HUES64 (cell line): ENCODE measurements at regions not wholly inside any gene's neighbourhood (a gene's known extent, or its start where the extent isn't known, plus 50 kb on each side); places are given as distances from the start of the nearest gene placed in this dataset.

Source experiments
- H3K27ac ChIP-seq: 2 replicates; pipeline ENCODE4 v1.7.0; 2013; ENCODE audit warnings: low read depth, low read length, inconsistent platforms
- H3K27me3 ChIP-seq: 2 replicates; pipeline ENCODE4 v1.6.1; 2013; ENCODE audit warnings: mild to moderate bottlenecking, low read length; ENCODE audit not compliant: insufficient read depth
- H3K36me3 ChIP-seq: 2 replicates; pipeline ENCODE4 v1.6.1; 2013; ENCODE audit warnings: mild to moderate bottlenecking, low read length; ENCODE audit not compliant: insufficient read depth
- H3K4me1 ChIP-seq: 2 replicates; pipeline ENCODE4 v1.6.1; 2013; ENCODE audit warnings: mild to moderate bottlenecking, low read length, moderate library complexity; ENCODE audit not compliant: insufficient read depth
- H3K4me3 ChIP-seq: 2 replicates; pipeline ENCODE4 v1.5.1; 2013; ENCODE audit warnings: mild to moderate bottlenecking, low read length, moderate library complexity
- H3K9ac ChIP-seq: 2 replicates; pipeline ENCODE4 v1.6.1; 2013; ENCODE audit warnings: mild to moderate bottlenecking, low read depth, low read length
- H3K9me3 ChIP-seq: 2 replicates; pipeline ENCODE4 v1.6.1; 2013; ENCODE audit warnings: low read depth, low read length; ENCODE audit not compliant: insufficient read depth
- WGBS: fragments of 150-250, 120-280 bp; methylation state at CpG from one replicate; pipeline ENCODE4 v1.1.7; 2013; ENCODE audit warnings: missing lambda C conversion rate; 5-methylcytosine and 5-hydroxymethylcytosine counted together

GRCh38 chr4:123731035-123731434, 334.4 kb downstream of the SPRY1 start:
- 100% methylated on average over 1 of the region's 1 CpG for WGBS
- no peak overlapping the region for H3K9ac ChIP-seq
- no peaks in the 10 kb centered on the region for H3K36me3 ChIP-seq
- no peaks in the 10 kb centered on the region for H3K9me3 ChIP-seq
- H3K27me3 ChIP-seq, result no peaks in the 10 kb centered on the region
- no peaks in the 10 kb centered on the region for H3K4me1 ChIP-seq
- no peak overlapping the region for H3K27ac ChIP-seq
- no peak overlapping the region for H3K4me3 ChIP-seq

- H3K36me3 ChIP-seq, result no peaks in the 10 kb centered on the region
- H3K27ac ChIP-seq, result no peak overlapping the region
- H3K4me3 ChIP-seq, result no peak overlapping the region
- no peaks in the 10 kb centered on the region for H3K9me3 ChIP-seq
- H3K4me1 ChIP-seq, result peaks cover 5% of the 10 kb centered on the region; the same call in 1 of the 2 replicates
- WGBS, result 89% methylated on average over 1 of the region's 1 CpG
- H3K9ac ChIP-seq, result no peak overlapping the region
- no peaks in the 10 kb centered on the region for H3K27me3 ChIP-seq
Observed at GRCh38 chr4:123737156-123737555, 340.6 kb downstream of the SPRY1 start.

DNA sequence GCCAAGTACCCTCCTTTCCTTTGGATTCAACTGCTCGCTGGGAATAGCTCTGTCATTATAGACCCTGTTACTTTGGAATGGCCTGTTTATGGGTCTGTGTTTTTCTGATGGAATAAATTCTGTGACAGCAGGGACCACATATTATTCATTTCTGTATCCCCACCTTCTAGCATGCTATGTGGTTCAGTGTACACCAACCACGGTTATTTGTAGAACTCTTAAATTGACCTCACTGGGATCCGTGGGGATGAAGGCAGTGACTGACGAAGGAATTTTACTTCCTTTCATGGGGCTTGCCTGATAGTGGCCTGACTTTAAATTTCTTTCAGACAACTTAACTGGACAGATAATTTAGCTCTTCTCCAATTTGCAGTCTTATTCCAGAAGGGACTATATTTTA, 343.2 kb downstream of the SPRY1 start:
- Histone ChIP-seq H3K9me3 (no peaks in the 10 kb centered on the region), H3K9ac (no peak overlapping the region), H3K4me3 (no peak overlapping the region), H3K27ac (no peak overlapping the region), H3K4me1 (peaks cover 5% of the 10 kb centered on the region; the same call in 1 of the 2 replicates), H3K36me3 (no peaks in the 10 kb centered on the region), H3K27me3 (no peaks in the 10 kb centered on the region)
- 94% methylated on average over 4 of the region's 4 CpGs for WGBS

- WGBS, result 87% methylated on average over 2 of the region's 3 CpGs
- no peak overlapping the region for H3K9ac ChIP-seq
- no peaks in the 10 kb centered on the region for H3K36me3 ChIP-seq
- H3K27me3 ChIP-seq, result no peaks in the 10 kb centered on the region
- no peak overlapping the region for H3K27ac ChIP-seq
- no peak overlapping the region for H3K4me3 ChIP-seq
- H3K9me3 ChIP-seq, result no peaks in the 10 kb centered on the region
- H3K4me1 ChIP-seq, result peaks cover 9% of the 10 kb centered on the region; the same call in 1 of the 2 replicates
Observed at GRCh38 chr4:123740236-123740635, 343.6 kb downstream of the SPRY1 start.

DNA sequence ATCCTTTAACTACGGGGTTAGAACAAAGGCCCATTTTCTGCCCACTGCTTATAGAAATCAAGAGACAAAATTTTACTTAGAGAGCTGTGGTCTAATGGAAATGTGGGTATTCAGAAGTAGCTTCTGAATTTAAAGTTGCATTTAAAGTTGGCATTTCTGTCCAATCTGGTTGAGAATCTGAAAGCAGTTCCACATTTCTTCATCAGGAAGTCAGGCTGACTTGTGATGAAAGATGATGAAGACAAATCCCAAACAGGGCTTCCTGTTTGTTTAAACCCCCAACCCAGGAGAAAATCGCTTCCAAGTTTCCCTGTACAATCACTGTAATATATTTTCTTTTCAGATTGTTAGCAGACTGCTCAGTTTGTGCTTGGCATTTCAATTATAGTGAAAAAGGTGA, 345.3 kb downstream of the SPRY1 start:
- Histone ChIP-seq H3K9me3 (no peaks in the 10 kb centered on the region), H3K27ac (no peak overlapping the region), H3K27me3 (no peaks in the 10 kb centered on the region), H3K4me3 (no peak overlapping the region), H3K9ac (no peak overlapping the region), H3K36me3 (no peaks in the 10 kb centered on the region), H3K4me1 (peaks cover 9% of the 10 kb centered on the region; the same call in 1 of the 2 replicates)
- WGBS, result 88% methylated on average over 1 of the region's 2 CpGs

GRCh38 chr4:123743848-123744247, 347.3 kb downstream of the SPRY1 start:
- Histone ChIP-seq H3K27ac (no peak overlapping the region), H3K36me3 (no peaks in the 10 kb centered on the region)

GRCh38 chr4:123744664-123745290, 348.2 kb downstream of the SPRY1 start:
- Histone ChIP-seq H3K27me3 (no peaks in the 10 kb centered on the region), H3K9me3 (no peaks in the 10 kb centered on the region), H3K4me3 (no peak overlapping the region), H3K4me1 (peaks cover 12% of the 10 kb centered on the region), H3K27ac (no peak overlapping the region), H3K9ac (no peak overlapping the region), H3K36me3 (no peaks in the 10 kb centered on the region)
- WGBS, result 92% methylated on average over 8 of the region's 8 CpGs

More at GRCh38 chr4:123743848-123744247, 347.3 kb downstream of the SPRY1 start:
- Histone ChIP-seq H3K4me3 (no peak overlapping the region), H3K9ac (no peak overlapping the region), H3K27me3 (no peaks in the 10 kb centered on the region), H3K4me1 (peaks cover 9% of the 10 kb centered on the region; the same call in 1 of the 2 replicates), H3K9me3 (no peaks in the 10 kb centered on the region)

DNA sequence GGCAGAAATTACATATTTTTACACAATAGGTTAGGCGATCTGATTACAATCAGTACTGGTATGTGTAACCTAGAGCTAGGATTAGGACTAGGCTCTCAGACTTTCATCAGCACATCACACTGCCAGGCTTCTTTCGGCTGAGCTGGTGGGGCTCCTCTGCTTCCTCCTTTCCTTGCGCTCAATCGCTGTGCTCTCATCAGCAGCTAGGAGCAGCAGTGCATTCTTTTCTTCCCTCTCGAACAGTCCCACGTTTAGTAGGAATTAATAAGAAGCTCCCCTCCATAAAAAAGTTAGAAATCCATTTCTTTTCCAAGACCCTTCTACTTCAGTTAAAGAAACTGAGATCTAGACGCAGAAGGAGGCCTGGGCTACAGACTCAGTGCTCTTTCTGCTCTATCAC, 350.4 kb downstream of the SPRY1 start:
- Histone ChIP-seq H3K9ac (no peak overlapping the region), H3K27ac (no peak overlapping the region), H3K4me1 (peaks cover 14% of the 10 kb centered on the region), H3K9me3 (no peaks in the 10 kb centered on the region), H3K4me3 (no peak overlapping the region), H3K36me3 (no peaks in the 10 kb centered on the region), H3K27me3 (no peaks in the 10 kb centered on the region)
- WGBS, result 84% methylated on average over 7 of the region's 7 CpGs

- no peaks in the 10 kb centered on the region for H3K36me3 ChIP-seq
- H3K27ac ChIP-seq, result no peak overlapping the region
- H3K9ac ChIP-seq, result no peak overlapping the region
- H3K4me3 ChIP-seq, result no peak overlapping the region
- 100% methylated on average over 1 of the region's 3 CpGs for WGBS
- H3K4me1 ChIP-seq, result peaks cover 14% of the 10 kb centered on the region
- H3K27me3 ChIP-seq, result no peaks in the 10 kb centered on the region
- no peaks in the 10 kb centered on the region for H3K9me3 ChIP-seq
Observed at GRCh38 chr4:123748806-123749205, 352.2 kb downstream of the SPRY1 start.

DNA sequence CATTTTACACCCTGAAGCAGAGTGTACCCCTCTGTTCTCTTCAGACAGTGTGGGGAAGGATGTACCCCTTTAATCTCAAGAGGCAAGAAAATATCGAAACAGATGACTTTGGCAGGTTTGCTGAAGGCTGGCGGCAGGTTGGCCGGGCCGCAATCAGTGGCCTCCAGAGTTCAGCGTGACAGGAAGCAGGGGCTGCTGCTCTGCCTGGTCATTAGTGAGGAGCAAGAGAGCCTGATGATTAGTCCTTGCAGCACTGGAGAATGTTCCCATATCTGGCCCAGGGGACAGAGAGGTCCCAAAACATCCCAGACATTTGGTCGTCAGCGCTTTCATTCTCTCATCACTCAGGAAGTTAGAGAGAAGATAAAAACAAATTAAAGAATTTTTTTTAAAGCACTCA, 352.8 kb downstream of the SPRY1 start:
- 92% methylated on average over 7 of the region's 7 CpGs for WGBS

GRCh38 chr4:123750044-123750443, 353.4 kb downstream of the SPRY1 start:
- H3K9me3 ChIP-seq, result no peaks in the 10 kb centered on the region
- 33% methylated on average over 3 of the region's 3 CpGs for WGBS

More for the DNA sequence above, 352.8 kb downstream of the SPRY1 start:
- H3K9ac ChIP-seq, result no peak overlapping the region
- no peak overlapping the region for H3K4me3 ChIP-seq
- H3K27me3 ChIP-seq, result no peaks in the 10 kb centered on the region
- H3K36me3 ChIP-seq, result no peaks in the 10 kb centered on the region
- no peak overlapping the region for H3K27ac ChIP-seq
- H3K9me3 ChIP-seq, result no peaks in the 10 kb centered on the region
- peaks cover 14% of the 10 kb centered on the region for H3K4me1 ChIP-seq

DNA sequence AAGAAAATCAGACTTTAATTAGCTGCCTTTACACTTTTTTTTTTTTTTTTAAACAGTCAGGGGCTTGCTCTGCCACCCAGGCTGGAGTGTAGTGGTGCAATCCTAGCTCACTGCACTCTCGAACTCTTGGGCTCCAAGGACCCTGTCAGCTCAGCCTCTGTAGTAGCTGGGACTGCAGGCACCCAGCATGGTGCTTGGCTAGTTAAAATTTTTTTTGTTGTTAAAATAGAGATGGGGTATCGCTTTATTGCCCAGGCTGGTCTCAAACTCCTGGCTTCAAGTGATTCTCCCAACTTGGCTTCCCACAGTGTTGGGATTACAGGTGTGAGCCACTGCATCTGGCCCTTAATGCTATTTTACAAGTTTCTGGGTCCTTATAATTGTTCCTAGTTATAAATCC, 359.1 kb downstream of the SPRY1 start:
- 98% methylated on average over 2 of the region's 2 CpGs for WGBS
- H3K4me3 ChIP-seq, result no peak overlapping the region
- H3K9ac ChIP-seq, result no peak overlapping the region
- no peaks in the 10 kb centered on the region for H3K36me3 ChIP-seq
- no peaks in the 10 kb centered on the region for H3K9me3 ChIP-seq
- H3K27me3 ChIP-seq, result no peaks in the 10 kb centered on the region
- H3K4me1 ChIP-seq, result no peaks in the 10 kb centered on the region; the same call in 1 of the 2 replicates
- no peak overlapping the region for H3K27ac ChIP-seq

More at GRCh38 chr4:123750044-123750443, 353.4 kb downstream of the SPRY1 start:
- peak overlapping the region; percentile 77 for H3K27ac ChIP-seq
- H3K9ac ChIP-seq, result no peak overlapping the region
- H3K27me3 ChIP-seq, result no peaks in the 10 kb centered on the region
- H3K4me1 ChIP-seq, result peaks cover 11% of the 10 kb centered on the region
- no peaks in the 10 kb centered on the region for H3K36me3 ChIP-seq
- no peak overlapping the region for H3K4me3 ChIP-seq
